ENCODE measurements at regions not wholly inside any gene's neighbourhood (a gene's known extent, or its start where the extent isn't known, plus 50 kb on each side); places are given as distances from the start of the nearest gene placed in this dataset.

GRCh38 chrX:95903490-95903889 lies 781.2 kb upstream of the DIAPH2 start:
- TF ChIP-seq, protein P1, sequence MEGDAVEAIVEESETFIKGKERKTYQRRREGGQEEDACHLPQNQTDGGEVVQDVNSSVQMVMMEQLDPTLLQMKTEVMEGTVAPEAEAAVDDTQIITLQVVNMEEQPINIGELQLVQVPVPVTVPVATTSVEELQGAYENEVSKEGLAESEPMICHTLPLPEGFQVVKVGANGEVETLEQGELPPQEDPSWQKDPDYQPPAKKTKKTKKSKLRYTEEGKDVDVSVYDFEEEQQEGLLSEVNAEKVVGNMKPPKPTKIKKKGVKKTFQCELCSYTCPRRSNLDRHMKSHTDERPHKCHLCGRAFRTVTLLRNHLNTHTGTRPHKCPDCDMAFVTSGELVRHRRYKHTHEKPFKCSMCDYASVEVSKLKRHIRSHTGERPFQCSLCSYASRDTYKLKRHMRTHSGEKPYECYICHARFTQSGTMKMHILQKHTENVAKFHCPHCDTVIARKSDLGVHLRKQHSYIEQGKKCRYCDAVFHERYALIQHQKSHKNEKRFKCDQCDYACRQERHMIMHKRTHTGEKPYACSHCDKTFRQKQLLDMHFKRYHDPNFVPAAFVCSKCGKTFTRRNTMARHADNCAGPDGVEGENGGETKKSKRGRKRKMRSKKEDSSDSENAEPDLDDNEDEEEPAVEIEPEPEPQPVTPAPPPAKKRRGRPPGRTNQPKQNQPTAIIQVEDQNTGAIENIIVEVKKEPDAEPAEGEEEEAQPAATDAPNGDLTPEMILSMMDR (conservative IDR thresholded peaks at IDR 0.05) = no peak
- no peak overlapping the region for H3K27ac ChIP-seq

- TF ChIP-seq, protein P1 (conservative IDR thresholded peaks at IDR 0.05) = no peak
- no peak overlapping the region for H3K27ac ChIP-seq
Observed at GRCh38 chrX:95903975-95904374, 780.7 kb upstream of the DIAPH2 start.

- TF ChIP-seq, protein P1 (conservative IDR thresholded peaks at IDR 0.05) = no peak
- H3K27ac ChIP-seq = no peak overlapping the region
Observed at GRCh38 chrX:95907081-95907480, 777.6 kb upstream of the DIAPH2 start.

GRCh38 chrX:95911062-95911461 lies 773.6 kb upstream of the DIAPH2 start:
- TF ChIP-seq, protein P1 (conservative IDR thresholded peaks at IDR 0.05) = no peak
- H3K27ac ChIP-seq = no peak overlapping the region

- H3K27ac ChIP-seq = no peak overlapping the region
- TF ChIP-seq, protein P1 (conservative IDR thresholded peaks at IDR 0.05) = no peak
Observed at GRCh38 chrX:95919605-95920004, 765.0 kb upstream of the DIAPH2 start.

GRCh38 chrX:95945528-95945927 lies 739.1 kb upstream of the DIAPH2 start:
- TF ChIP-seq, protein P1 (conservative IDR thresholded peaks at IDR 0.05) = no peak
- no peak overlapping the region for H3K27ac ChIP-seq

- no peak overlapping the region for H3K27ac ChIP-seq
- TF ChIP-seq, protein P1 (conservative IDR thresholded peaks at IDR 0.05) = no peak
Observed at GRCh38 chrX:95949588-95949987, 735.1 kb upstream of the DIAPH2 start.

DNA sequence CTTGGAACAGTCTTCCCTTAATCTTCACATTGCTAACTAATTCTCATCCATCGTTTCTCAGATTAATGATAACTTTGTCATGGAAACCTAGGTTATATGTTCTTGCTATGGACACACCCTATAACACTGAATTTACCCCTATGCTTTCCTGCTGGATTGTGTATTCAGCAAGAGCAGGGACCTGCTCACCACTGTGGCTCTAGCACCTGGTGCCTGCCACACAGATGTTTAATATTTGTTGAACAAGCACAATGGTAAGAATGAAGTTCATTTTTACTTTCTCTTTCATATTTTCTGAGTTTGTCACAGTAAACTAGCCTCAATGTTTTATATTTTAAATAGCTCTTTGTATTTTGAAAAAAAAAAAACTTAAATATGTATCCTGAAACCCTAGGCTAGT lies 734.0 kb upstream of the DIAPH2 start:
- no peak overlapping the region for H3K27ac ChIP-seq
- TF ChIP-seq, protein P1 (conservative IDR thresholded peaks at IDR 0.05) = no peak
